NCI-H2029 (cell line): ENCODE measurements at regions not wholly inside any gene's neighbourhood (a gene's known extent, or its start where the extent isn't known, plus 50 kb on each side); places are given as distances from the start of the nearest gene placed in this dataset.

Experiments
- DNase-seq: peaks from one replicate; lab custom pipeline; 2025; lab: John Stamatoyannopoulos, UW

DNA sequence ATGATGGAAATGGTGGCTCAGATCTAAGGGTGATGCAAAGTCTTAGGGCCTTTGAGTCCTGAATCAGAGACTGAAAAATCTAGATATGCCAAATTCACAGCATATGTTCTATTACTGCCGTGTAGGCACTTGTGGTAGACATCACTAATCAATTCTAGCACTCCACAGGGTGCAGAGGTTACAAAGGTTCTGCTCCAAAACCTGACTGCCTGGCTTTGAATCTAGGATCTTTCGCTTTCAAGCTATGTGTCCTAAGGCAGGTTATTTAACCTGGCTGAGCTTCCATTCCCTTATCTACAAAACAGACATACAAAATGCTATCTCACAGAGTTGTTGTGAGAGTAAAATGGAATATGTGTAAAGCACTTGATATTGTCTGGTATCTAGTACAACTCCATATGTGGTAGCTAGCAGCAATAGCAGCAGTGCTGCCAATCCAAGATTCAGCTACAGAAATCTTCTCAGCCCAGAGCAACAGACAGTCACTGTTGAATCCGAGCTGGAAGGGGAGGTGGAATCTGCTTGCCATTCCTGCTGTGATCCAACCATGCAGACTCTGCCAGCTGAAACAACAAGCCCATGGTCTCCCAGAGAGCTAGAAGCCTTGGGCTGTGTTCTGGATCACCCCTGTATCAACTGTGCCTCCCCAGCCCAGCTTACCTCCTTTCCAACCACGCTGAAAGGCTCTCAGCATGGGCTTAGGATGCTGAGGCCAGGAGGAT lies 206.9 kb downstream of the TFAP2C start:
- no peak for DNase-seq

DNA sequence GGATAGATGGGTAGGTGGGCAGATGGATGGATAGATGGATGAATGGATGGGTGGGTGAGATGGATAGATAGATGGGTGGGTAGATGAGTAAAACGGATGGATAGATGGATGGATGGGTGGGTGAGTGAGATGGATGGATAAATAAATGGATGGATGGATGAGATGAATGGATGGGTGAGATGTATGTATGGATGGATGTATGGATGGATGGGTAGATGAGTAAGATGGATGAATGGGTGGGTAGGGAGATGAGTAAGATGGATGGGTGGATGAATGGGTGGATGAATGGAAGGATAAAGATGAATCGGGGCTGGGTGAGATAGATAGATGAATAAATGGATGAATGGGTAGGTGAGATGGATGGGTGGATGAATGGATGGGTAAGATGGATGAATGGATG lies 210.1 kb downstream of the TFAP2C start:
- DNase-seq = no peak

DNA sequence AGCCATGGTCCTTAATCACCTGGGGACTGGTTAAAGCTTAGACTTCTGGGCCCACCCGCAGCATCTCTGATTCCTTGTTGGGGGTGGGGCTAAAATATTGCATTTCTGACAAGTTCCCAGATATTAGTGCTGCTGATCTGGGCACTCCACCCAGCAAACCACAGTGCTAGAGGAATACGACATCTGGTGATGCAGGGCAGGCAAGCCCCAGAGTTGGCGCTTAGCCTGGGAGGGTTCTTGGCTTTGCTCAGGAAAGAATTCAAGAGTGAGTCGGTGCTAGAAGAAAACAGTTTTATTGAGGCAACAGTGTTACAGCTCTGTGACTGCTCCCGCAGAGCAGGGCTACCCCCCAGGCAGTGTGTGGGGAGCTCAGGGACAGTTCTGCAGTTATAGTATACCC lies 210.7 kb downstream of the TFAP2C start:
- no peak for DNase-seq

- DNase-seq = no peak
Measured at GRCh38 chr20:56840716-56841261, 211.7 kb downstream of the TFAP2C start.

GRCh38 chr20:56841346-56841908 lies 212.3 kb downstream of the TFAP2C start:
- DNase-seq = no peak

GRCh38 chr20:56842056-56842455 lies 212.9 kb downstream of the TFAP2C start:
- no peak for DNase-seq

DNA sequence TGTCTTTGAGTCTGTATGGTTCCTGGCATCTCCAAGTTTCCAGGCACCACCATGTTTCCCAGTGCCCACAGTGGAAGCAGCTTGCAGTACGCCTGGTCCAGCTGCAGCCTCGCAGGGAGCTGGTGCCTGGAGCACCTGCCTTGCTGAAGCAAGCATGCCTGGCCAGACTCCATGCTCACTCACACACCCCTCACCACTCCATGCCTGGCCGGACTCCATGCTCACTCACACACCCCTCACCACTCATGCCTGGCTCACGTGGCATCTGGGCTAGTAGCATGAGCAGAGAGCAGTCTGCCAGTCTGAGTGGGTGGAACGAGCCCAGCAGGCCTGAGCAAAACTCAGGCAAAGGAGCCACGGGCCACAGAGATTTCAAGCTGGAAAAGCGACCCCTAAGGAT lies 214.3 kb downstream of the TFAP2C start:
- DNase-seq = no peak

- no peak for DNase-seq
Measured at GRCh38 chr20:56843817-56844216, 214.7 kb downstream of the TFAP2C start.

DNA sequence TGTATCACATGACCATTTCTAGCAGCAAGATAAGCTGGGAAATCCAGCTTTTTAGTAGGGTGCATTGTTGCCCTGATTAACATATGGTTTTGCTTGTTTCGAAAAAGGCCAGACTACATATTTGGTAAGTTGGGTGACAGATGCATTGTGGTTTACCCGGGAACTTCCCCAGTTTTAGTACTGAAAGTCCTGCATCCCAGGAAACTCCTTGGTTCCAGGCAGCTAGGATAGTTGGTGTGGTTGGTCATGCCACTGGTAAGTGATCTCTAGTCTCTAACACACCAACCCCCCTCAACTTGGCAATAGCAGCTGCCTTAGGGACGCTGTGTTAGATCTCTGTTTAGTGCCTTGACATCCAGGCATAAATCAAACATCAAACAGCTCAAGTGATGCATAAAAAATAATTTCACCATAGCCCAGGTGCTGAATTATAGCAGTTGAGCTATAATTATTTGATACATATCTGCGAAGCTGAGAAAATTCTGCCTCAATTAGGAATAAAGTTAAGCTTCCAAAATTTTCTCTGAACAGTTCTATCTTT lies 216.5 kb downstream of the TFAP2C start:
- DNase-seq = no peak

- no peak for DNase-seq
Measured at GRCh38 chr20:56848561-56848960, 219.5 kb downstream of the TFAP2C start.

GRCh38 chr20:56851552-56851951 lies 222.4 kb downstream of the TFAP2C start:
- DNase-seq = no peak

GRCh38 chr20:56855708-56856107 lies 226.6 kb downstream of the TFAP2C start:
- no peak for DNase-seq

GRCh38 chr20:56857950-56858349 lies 228.8 kb downstream of the TFAP2C start:
- no peak for DNase-seq

GRCh38 chr20:56859039-56859800 lies 230.1 kb downstream of the TFAP2C start:
- no peak for DNase-seq

GRCh38 chr20:56859801-56860261 lies 230.7 kb downstream of the TFAP2C start:
- DNase-seq = no peak

GRCh38 chr20:56860413-56860812 lies 231.3 kb downstream of the TFAP2C start:
- DNase-seq = no peak

- DNase-seq = no peak
Measured at GRCh38 chr20:56861590-56861989, 232.5 kb downstream of the TFAP2C start.

DNA sequence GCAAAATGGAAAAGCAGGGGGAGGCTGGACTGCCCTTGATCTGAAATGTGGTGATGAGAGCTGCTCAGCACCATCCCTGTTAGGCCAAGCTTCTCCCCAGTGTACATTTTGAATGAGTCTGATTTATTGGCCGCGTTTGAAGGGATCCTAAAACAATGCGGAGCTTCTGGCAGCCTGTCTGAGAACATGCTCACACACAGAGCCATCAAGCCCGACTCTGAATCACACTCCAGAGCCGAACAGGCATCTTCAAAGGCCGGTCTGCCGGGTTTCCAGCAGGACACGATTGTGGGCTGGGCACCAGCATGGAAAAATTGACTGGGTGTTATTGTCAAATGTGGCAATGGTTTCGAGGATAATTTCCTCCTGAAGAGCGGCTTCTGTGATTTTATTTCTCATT lies 235.9 kb downstream of the TFAP2C start:
- DNase-seq = no peak

DNA sequence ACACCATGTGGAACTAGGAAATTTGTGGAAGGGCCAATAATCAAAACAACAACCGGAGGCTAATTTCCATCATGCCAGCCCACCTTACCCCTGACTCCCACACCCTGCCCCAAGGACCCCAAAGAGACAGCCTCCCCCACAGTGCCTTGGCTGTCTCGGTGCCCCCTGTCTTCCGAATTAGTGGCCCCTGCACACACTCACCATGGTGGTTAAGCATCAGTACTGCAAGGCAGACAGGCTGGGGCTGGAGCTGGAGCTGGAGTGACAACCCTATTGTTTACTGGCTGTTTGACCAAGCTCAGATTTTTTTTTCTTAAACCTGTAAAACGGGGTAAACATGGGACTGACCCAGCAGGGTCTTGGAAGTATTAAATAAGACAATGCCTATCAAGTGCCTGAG lies 238.0 kb downstream of the TFAP2C start:
- DNase-seq = no peak

- DNase-seq = no peak
Measured at GRCh38 chr20:56868746-56869145, 239.6 kb downstream of the TFAP2C start.

GRCh38 chr20:56870271-56870670 lies 241.2 kb downstream of the TFAP2C start:
- no peak for DNase-seq

DNA sequence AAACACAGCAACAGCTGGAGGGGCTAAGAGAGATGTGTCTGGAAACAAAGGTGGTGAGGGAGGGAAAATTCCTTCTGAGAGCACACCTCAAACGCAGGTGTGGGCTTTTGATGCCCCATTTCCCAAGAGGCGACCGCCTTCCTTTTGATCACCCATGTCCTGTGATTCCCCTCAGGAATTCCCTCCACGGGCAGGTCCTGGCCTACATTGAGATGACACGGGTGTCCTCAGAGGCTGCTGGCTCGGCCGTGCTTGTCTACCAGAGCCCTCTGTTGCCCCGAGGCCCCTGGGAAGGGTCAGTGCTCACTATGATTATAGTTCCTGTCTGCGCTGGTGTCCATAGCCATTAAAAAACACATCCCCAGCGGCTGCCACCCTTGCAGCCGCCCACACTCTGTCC lies 242.6 kb downstream of the TFAP2C start:
- no peak for DNase-seq
